K562 (cell line): ENCODE measurements at regions not wholly inside any gene's neighbourhood (a gene's known extent, or its start where the extent isn't known, plus 50 kb on each side); places are given as distances from the start of the nearest gene placed in this dataset.

Experiments used
- ATAC-seq: fragments of 200-7000 bp; cut with Tn5 transposase; 3 replicates; pipeline ENCODE4 v1.9.1; 2020; ENCODE audit warnings: moderate library complexity
- BruUV-seq: library from RNA; stranded (reverse); fragments of 400-500 nt; replicated peaks from 2 replicates; lab custom pipeline; 2021; lab: Mats Ljungman, UMichigan
- CTCF ChIA-PET: fragments of 300-600 bp; formaldehyde crosslinking; extraction: SDS; loops from one replicate; lab custom pipeline; 2021; ENCODE audit warnings: low intra/inter-chr PET ratio; lab: Yijun Ruan, JAX
- POLR2A ChIA-PET: fragments of 300-600, 350-650 bp; sonication (Branson Sonifier 250); formaldehyde crosslinking; extraction: SDS; loops from one replicate; lab custom pipeline; 2021; ENCODE audit warnings: antibody characterized with exemption, inconsistent platforms; lab: Yijun Ruan, JAX
- DNase-seq, 4 experiments: peaks; one replicate each; pipeline versions ENCODE4 v3.0.0 to v3.0.0-alpha.2; 2011 to 2018; ENCODE audit warnings: low spot score in 3 of 4, mixed read lengths in 3 of 4; ENCODE audit errors: extremely low read depth in 1 of 4
- FAIRE-seq: peaks from 2 replicates; lab custom pipeline; 2011; peaks lifted over from hg19 to GRCh38; lab: Jason Lieb, UNC
- H2AFZ ChIP-seq: 2 replicates; pipeline ENCODE4 v1.6.0; 2011; ENCODE audit warnings: low read depth, low read length, control low read depth, inconsistent platforms
- H3K27ac ChIP-seq: fragments of 200-600 bp; 3 replicates; pipeline ENCODE4 v1.8.0; 2011; ENCODE audit warnings: low read depth, mild to moderate bottlenecking, control low read depth, inconsistent platforms, low read length, moderate library complexity, mixed read lengths; ENCODE audit errors: extremely low read depth
- H3K27me3 ChIP-seq, 2 experiments: fragments of 300-600 bp in 1 of 2; 2 replicates in 1 of 2; 3 replicates in 1 of 2; pipeline versions ENCODE4 v1.6.0 to v1.8.0; 2011; ENCODE audit warnings: inconsistent platforms in 2 of 2, low read length in 2 of 2, mild to moderate bottlenecking in 1 of 2, mixed read lengths in 1 of 2, moderate library complexity in 1 of 2; ENCODE audit not compliant: control insufficient read depth in 2 of 2, insufficient read depth in 2 of 2
- H3K36me3 ChIP-seq: fragments of 300-600 bp; 3 replicates; pipeline ENCODE4 v1.8.0; 2011; ENCODE audit warnings: mild to moderate bottlenecking, low read length, inconsistent platforms; ENCODE audit not compliant: control insufficient read depth, insufficient read depth
- H3K4me1 ChIP-seq, 2 experiments: fragments of 200-600 bp in 1 of 2; replicated peaks in 1 of 2; 2 replicates in 1 of 2; 3 replicates in 1 of 2; pipeline versions ENCODE4 v1.5.1 to v1.8.0; 2011; ENCODE audit warnings: inconsistent platforms in 2 of 2, low read length in 2 of 2, mild to moderate bottlenecking in 1 of 2, mixed read lengths in 1 of 2, moderate library complexity in 1 of 2; ENCODE audit not compliant: control insufficient read depth in 2 of 2, insufficient read depth in 2 of 2
- H3K4me2 ChIP-seq: 2 replicates; pipeline ENCODE4 v1.6.1; 2011; ENCODE audit warnings: low read length, control low read depth, inconsistent platforms, mixed read lengths; ENCODE audit not compliant: insufficient read depth
- H3K4me3 ChIP-seq: fragments of 200-600 bp; sonication (generic), shearing (Covaris generic); 2 replicates; pipeline ENCODE4 v1.5.1; 2016; ENCODE audit warnings: control low read depth, inconsistent platforms
- H3K79me2 ChIP-seq: fragments of 200-600 bp; 3 replicates; pipeline ENCODE4 v1.8.0; 2011; ENCODE audit warnings: low read length, inconsistent platforms; ENCODE audit not compliant: control insufficient read depth, insufficient read depth
- H3K9ac ChIP-seq, 2 experiments: 2 replicates each; pipeline versions ENCODE4 v1.6.0 to v1.6.1; 2011; ENCODE audit warnings: low read depth in 2 of 2, low read length in 2 of 2, control low read depth in 1 of 2, inconsistent platforms in 1 of 2, mild to moderate bottlenecking in 1 of 2, mixed read lengths in 1 of 2; ENCODE audit not compliant: insufficient read depth in 1 of 2
- H3K9me1 ChIP-seq: one replicate; pipeline ENCODE4 v1.6.0; 2011; ENCODE audit warnings: inconsistent platforms, mild to moderate bottlenecking, low read length, moderate library complexity; ENCODE audit not compliant: control insufficient read depth, insufficient read depth
- H3K9me3 ChIP-seq: replicated peaks from 2 replicates; pipeline ENCODE4 v1.5.1; 2011; ENCODE audit warnings: low read depth, low read length, inconsistent platforms; ENCODE audit not compliant: control insufficient read depth, insufficient read depth
- H4K20me1 ChIP-seq: replicated peaks from 2 replicates; pipeline ENCODE4 v1.6.1; 2011; ENCODE audit warnings: low read length, inconsistent platforms, mixed read lengths; ENCODE audit not compliant: control insufficient read depth, insufficient read depth
- CEBPZ ChIP-seq: fragments of 150-350 bp; IDR thresholded peaks from 2 replicates; pipeline ENCODE4 v1.6.1; 2014; ENCODE audit warnings: low read depth, mild to moderate bottlenecking, low read length, borderline replicate concordance
- CREB3 ChIP-seq: fragments of 450-650 bp; conservative IDR thresholded peaks from 2 replicates; pipeline ENCODE4 v1.6.1; 2016; ENCODE audit warnings: missing genetic modification characterization, low read depth, mild to moderate bottlenecking, missing compliant biosample characterization, moderate library complexity
- EP300 ChIP-seq: IDR thresholded peaks from 2 replicates; pipeline ENCODE4 v1.6.1; 2012; ENCODE audit warnings: low read length, improper control_type of control experiment
- ERF ChIP-seq: fragments of 450-650 bp; formaldehyde crosslinking; IDR thresholded peaks from 2 replicates; pipeline ENCODE4 v1.4.0; 2020; ENCODE audit warnings: mild to moderate bottlenecking, mixed read lengths
- ETV6 ChIP-seq, 3 experiments: fragments of 150-350 bp in 1 of 3; sonication (generic) in 1 of 3; formaldehyde crosslinking in 1 of 3; IDR thresholded peaks; 2 replicates each; pipeline versions ENCODE4 v1.6.1 to v1.8.0; 2014 to 2022; ENCODE audit warnings: borderline replicate concordance in 2 of 3, low read depth in 2 of 3, antibody characterized with exemption in 1 of 3, low read length in 1 of 3, mild to moderate bottlenecking in 1 of 3, missing genetic modification reagents in 1 of 3
- KLF6 ChIP-seq: fragments of 250-450 bp; sonication (Bioruptor Pico); IDR thresholded peaks from 2 replicates; pipeline ENCODE4 v1.4.0; 2020; ENCODE audit warnings: mild to moderate bottlenecking, moderate library complexity, borderline replicate concordance
- PPARD ChIP-seq: fragments of 250-450 bp; sonication (Bioruptor Pico); IDR thresholded peaks from 2 replicates; pipeline ENCODE4 v1.8.0; 2022; ENCODE audit warnings: inconsistent platforms, mild to moderate bottlenecking, moderate library complexity
- RBM25 ChIP-seq: fragments of 200-400 bp; formaldehyde crosslinking; IDR thresholded peaks from 2 replicates; pipeline ENCODE4 v1.6.1; 2018; ENCODE audit warnings: low read length, low read depth, moderate library complexity; ENCODE audit not compliant: severe bottlenecking
- SAFB2 ChIP-seq: fragments of 200-400 bp; formaldehyde crosslinking; IDR thresholded peaks from 2 replicates; pipeline ENCODE4 v1.6.1; 2018; ENCODE audit warnings: borderline replicate concordance, low read length, low read depth, moderate library complexity; ENCODE audit not compliant: severe bottlenecking
- SFPQ ChIP-seq: fragments of 200-400 bp; formaldehyde crosslinking; IDR thresholded peaks from 2 replicates; pipeline ENCODE4 v1.6.1; 2017; ENCODE audit warnings: mild to moderate bottlenecking, low read depth, low read length, moderate library complexity
- TCF7 ChIP-seq: sonication (generic); IDR thresholded peaks from 2 replicates; pipeline ENCODE4 v1.6.1; 2016; ENCODE audit warnings: antibody characterized with exemption, borderline replicate concordance
- YY1 ChIP-seq, 3 experiments: IDR thresholded peaks; 2 replicates each; pipeline ENCODE4 v1.6.1; 2011; ENCODE audit warnings: low read length in 2 of 3, mild to moderate bottlenecking in 2 of 3, moderate library complexity in 2 of 3, borderline replicate concordance in 1 of 3, control low read depth in 1 of 3, low read depth in 1 of 3; ENCODE audit not compliant: insufficient read depth in 3 of 3, insufficient replicate concordance in 2 of 3, control insufficient read depth in 1 of 3, insufficient read length in 1 of 3; ENCODE audit errors: extremely low read depth in 1 of 3
- WGBS: fragments of 100-300 bp; shearing (Covaris generic); methylation state at CpG from one replicate; pipeline ENCODE4 v1.1.6; 2016; ENCODE audit warnings: low coverage, mixed read lengths; ENCODE audit not compliant: insufficient coverage; ENCODE audit errors: missing lambda C conversion rate; 5-methylcytosine and 5-hydroxymethylcytosine counted together
- in situ Hi-C: fragments of 300-500 bp; cut with MboI; formaldehyde crosslinking; loops from 4 replicates; pipeline ENCODE4 v1.15.0; 2018; ENCODE audit warnings: inconsistent platforms, mixed read lengths
- intact Hi-C: fragments of 100-400 bp; cut with micrococcal nuclease; formaldehyde crosslinking; loops from 2 replicates; pipeline ENCODE4 v1.14.2; 2022

GRCh38 chr12:43277651-43278540 is 274.1 kb downstream of the ADAMTS20 start (continued):
- TF ChIP-seq SFPQ (no peak), RBM25 (no peak), SAFB2 (no peak)

GRCh38 chr12:43273467-43273866 is 278.5 kb downstream of the ADAMTS20 start:
- CTCF ChIA-PET, result no interaction called here
- H3K4me2 ChIP-seq, result no peak overlapping the region
- TF ChIP-seq CEBPZ, result no peak
- TF ChIP-seq TCF7, result no peak
- no peak for TF ChIP-seq ERF (CRISPR knock-in tag)
- no peak for TF ChIP-seq ETV6 (IDR thresholded peaks at IDR 0.05; ENCODE audit: borderline replicate concordance in 1 of 2, low read depth in 2 of 2, low read length in 1 of 2)
- no peak for TF ChIP-seq ETV6 (CRISPR knock-in tag; IDR thresholded peaks at IDR 0.05; ENCODE audit: borderline replicate concordance)
- no peak for TF ChIP-seq CREB3 (tag)
- no peak for TF ChIP-seq KLF6
- TF ChIP-seq EP300, result no peak
- no peak for TF ChIP-seq YY1 (IDR thresholded peaks at IDR 0.05; ENCODE audit: borderline replicate concordance in 1 of 3, control insufficient read depth in 1 of 3, extremely low read depth in 1 of 3, insufficient read depth in 3 of 3, insufficient read length in 1 of 3, insufficient replicate concordance in 2 of 3, low read depth in 1 of 3, low read length in 2 of 3)
- TF ChIP-seq PPARD (CRISPR knock-in tag), result no peak

More at GRCh38 chr12:43273467-43273866, 278.5 kb downstream of the ADAMTS20 start:
- Histone ChIP-seq H4K20me1 (no peaks in the 10 kb centered on the region), H3K9ac (no peak overlapping the region), H3K36me3 (no peaks in the 10 kb centered on the region), H2AFZ (no peak overlapping the region), H3K27ac (no peak overlapping the region), H3K27me3 (no peaks in the 10 kb centered on the region), H3K79me2 (no peaks in the 10 kb centered on the region), H3K4me1 (no peaks in the 10 kb centered on the region), H3K9me3 (no peaks in the 10 kb centered on the region), H3K4me3 (no peak overlapping the region), H3K9me1 (no peaks in the 10 kb centered on the region)
- intact Hi-C loops, result no loop called here
- no peak for ATAC-seq
- BruUV-seq, result no TSS peak
- no peak for FAIRE-seq
- 0% methylated on average over 2 of the region's 2 CpGs for WGBS
- in situ Hi-C loops, result no loop called here
- no peak for DNase-seq
- POLR2A ChIA-PET, result no interaction called here
